Heart right ventricle (tissue), 16 donors: ENCODE measurements at regions not wholly inside any gene's neighbourhood (a gene's known extent, or its start where the extent isn't known, plus 50 kb on each side); places are given as distances from the start of the nearest gene placed in this dataset.

Experiments
- ATAC-seq, 8 donors: fragments of 200-7000 bp; cut with Tn5 transposase; one replicate each; pipeline ENCODE4 v1.9.1; 2020; ENCODE audit warnings: mild to moderate bottlenecking in 8 of 8, moderate library complexity in 8 of 8, moderate number of reproducible peaks in 1 of 8
- DNase-seq, 2 donors: peaks; one replicate each; pipeline ENCODE4 v3.0.0-alpha.2; 2020
- H3K27ac ChIP-seq, 10 donors: fragments of 200-600 bp; sonication (generic) in 2 of 10; one replicate each; pipeline versions ENCODE4 v1.5.0 to v1.8.0; 2020 to 2022; ENCODE audit warnings: mild to moderate bottlenecking in 3 of 10
- H3K27me3 ChIP-seq, 7 donors: fragments of 200-600 bp; one replicate each; pipeline ENCODE4 v1.8.0; 2021 to 2022; ENCODE audit warnings: mild to moderate bottlenecking in 2 of 7
- H3K36me3 ChIP-seq, 9 donors: fragments of 200-600 bp; sonication (generic) in 1 of 9; one replicate each; pipeline versions ENCODE4 v1.5.0 to v1.8.0; 2020 to 2022; ENCODE audit warnings: mild to moderate bottlenecking in 2 of 9
- H3K4me1 ChIP-seq, 9 donors: fragments of 200-600 bp; sonication (generic) in 1 of 9; one replicate each; pipeline versions ENCODE4 v1.5.0 to v1.8.0; 2020 to 2022; ENCODE audit warnings: mild to moderate bottlenecking in 4 of 9
- H3K4me3 ChIP-seq, 10 donors: fragments of 200-600 bp; sonication (generic) in 2 of 10; one replicate each; pipeline versions ENCODE4 v1.5.0 to v1.8.0; 2020 to 2022; ENCODE audit warnings: mild to moderate bottlenecking in 7 of 10, moderate library complexity in 2 of 10
- H3K9me3 ChIP-seq, 11 donors: fragments of 200-600 bp in 10 of 11; sonication (generic) in 2 of 11; one replicate each; pipeline versions ENCODE4 v1.5.0 to v1.8.0; 2013 to 2022; ENCODE audit warnings: mild to moderate bottlenecking in 2 of 11, control low read depth in 1 of 11, moderate library complexity in 1 of 11
- WGBS, 2 donors: extraction: QIAGEN DNeasy Blood & Tissue Kit; methylation state at CpG; one replicate each; pipeline ENCODE4 v1.1.7; 2013; ENCODE audit warnings: inconsistent platforms in 1 of 2; 5-methylcytosine and 5-hydroxymethylcytosine counted together
- intact Hi-C, 10 donors: fragments of 100-400 bp; cut with DNase I; formaldehyde crosslinking; loops; one replicate each; pipeline versions ENCODE4 v1.11.1 to v1.14.2; 2022
- TF ChIP-seq, protein P1 (sequence below), 9 donors: fragments of 200-600 bp; sonication (generic) in 2 of 9; IDR thresholded peaks; one replicate each; pipeline versions ENCODE4 v1.5.0 to v1.8.0; 2021 to 2022; ENCODE audit warnings: antibody characterized with exemption in 9 of 9, mild to moderate bottlenecking in 5 of 9, moderate library complexity in 1 of 9
- donor health status: Arrhythmogenic right ventricular cardiomyopathy.
- donor health status: ischemic (EF 13 %, LVEDD 7.1; RV severe dilation, severe dysfunction).
- donor health status: healthy with polysubstance abuse.
- donor health status: DM: no; HTN: yes; CAD: no.
- donor health status: DM: no; HTN: no; CAD: no.
- donor health status: ischemic (EF 25% LVEDD 6.9; RV normal size, moderate dysfunction).
- donor health status: ischemic (EF 25% LVEDD 5.7; RV mildly dilated, moderate dysfunction).
- donor health status: healthy.
- donor health status: DM: yes; HTN: yes; CAD: no.
- donor health status: Ischemic cardiomyopathy.
- donor health status: ischemic (EF 35%, LVEDD 5.7; RV mildly dilated, moderate dysfunction).
- donor health status: nonischemic (EF 11% LVEDD 7.7; RV severe dilation, severe dysfunction).
- donor health status: DM: yes; HTN: yes; CAD: no.
- donor health status: PGD.
- donor health status: ischemic (EF 29% LVEDD 5.4; RV normal size, mild dysfunction).
- donor health status: nonischemic (EF 23%, LVEDD 6.1; RV moderate dilation, normal function).

GRCh38 chr2:2717406-2717805 is 386.3 kb upstream of the MYT1L start:
- intact Hi-C loops = no loop called here
- no peaks in the 10 kb centered on the region for H3K9me3 ChIP-seq
- DNase-seq (no peak), ATAC-seq (no peak)
- no peak overlapping the region for H3K4me3 ChIP-seq
- TF ChIP-seq, protein P1, sequence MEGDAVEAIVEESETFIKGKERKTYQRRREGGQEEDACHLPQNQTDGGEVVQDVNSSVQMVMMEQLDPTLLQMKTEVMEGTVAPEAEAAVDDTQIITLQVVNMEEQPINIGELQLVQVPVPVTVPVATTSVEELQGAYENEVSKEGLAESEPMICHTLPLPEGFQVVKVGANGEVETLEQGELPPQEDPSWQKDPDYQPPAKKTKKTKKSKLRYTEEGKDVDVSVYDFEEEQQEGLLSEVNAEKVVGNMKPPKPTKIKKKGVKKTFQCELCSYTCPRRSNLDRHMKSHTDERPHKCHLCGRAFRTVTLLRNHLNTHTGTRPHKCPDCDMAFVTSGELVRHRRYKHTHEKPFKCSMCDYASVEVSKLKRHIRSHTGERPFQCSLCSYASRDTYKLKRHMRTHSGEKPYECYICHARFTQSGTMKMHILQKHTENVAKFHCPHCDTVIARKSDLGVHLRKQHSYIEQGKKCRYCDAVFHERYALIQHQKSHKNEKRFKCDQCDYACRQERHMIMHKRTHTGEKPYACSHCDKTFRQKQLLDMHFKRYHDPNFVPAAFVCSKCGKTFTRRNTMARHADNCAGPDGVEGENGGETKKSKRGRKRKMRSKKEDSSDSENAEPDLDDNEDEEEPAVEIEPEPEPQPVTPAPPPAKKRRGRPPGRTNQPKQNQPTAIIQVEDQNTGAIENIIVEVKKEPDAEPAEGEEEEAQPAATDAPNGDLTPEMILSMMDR (IDR thresholded peaks at IDR 0.05) = no peak
- H3K27ac ChIP-seq = no peak overlapping the region
- peaks cover 0 to 20% (median 12%) of the 10 kb centered on the region in 7 donors for H3K27me3 ChIP-seq
- H3K4me1 ChIP-seq = no peaks in the 10 kb centered on the region
- WGBS, 2 donors = 67 to 70% methylated on average over 7 of the region's 7 CpGs
- H3K36me3 ChIP-seq = no peaks in the 10 kb centered on the region

GRCh38 chr2:2716771-2717170 is 385.7 kb upstream of the MYT1L start:
- no peak for ATAC-seq
- Histone ChIP-seq H3K27me3 (peaks cover 0 to 21% (median 16%) of the 10 kb centered on the region in 7 donors), H3K36me3 (no peaks in the 10 kb centered on the region), H3K27ac (no peak overlapping the region), H3K4me1 (no peaks in the 10 kb centered on the region), H3K9me3 (no peaks in the 10 kb centered on the region), H3K4me3 (no peak overlapping the region)
- intact Hi-C loops = no loop called here
- TF ChIP-seq, protein P1 (IDR thresholded peaks at IDR 0.05) = no peak
- no peak for DNase-seq
- WGBS, 2 donors = 76 to 80% methylated on average over 11 of the region's 11 CpGs

DNA sequence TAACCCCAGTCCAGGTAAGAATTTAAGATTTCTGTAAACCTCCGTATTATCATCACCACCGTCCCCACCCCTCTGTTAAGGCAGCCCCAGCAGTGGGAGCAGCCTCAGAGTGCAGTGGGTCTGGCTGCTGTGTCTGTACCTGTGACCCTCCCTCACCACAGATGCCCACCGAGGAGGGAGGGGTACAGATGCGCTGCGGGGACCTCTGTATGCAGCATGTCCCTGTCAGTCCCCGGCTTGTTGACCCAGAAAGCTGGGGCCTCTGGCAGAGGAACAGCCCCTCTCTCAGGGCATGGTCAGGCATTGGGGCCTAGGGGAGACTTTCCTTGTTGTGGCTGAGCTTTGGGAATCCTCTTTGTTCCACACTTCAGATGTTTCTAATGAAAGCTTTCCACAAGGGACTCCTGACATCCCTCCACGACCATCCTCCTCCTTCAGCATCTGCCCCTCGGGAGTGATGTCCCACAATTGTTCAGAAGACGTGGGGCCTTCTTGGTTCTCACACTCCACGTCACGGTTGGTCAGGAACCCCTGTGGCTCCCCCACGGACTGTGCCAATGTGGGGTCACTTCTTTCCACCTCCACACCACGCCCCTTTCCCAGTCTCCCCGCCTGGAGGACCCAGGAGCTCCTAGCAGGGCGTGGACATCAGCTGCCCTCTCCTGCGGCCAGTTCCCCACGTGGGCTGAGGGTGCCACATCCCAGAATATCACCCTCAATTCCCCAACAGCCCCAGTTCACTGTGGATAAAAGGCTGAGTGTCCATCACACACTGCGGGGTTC is 384.2 kb upstream of the MYT1L start:
- Histone ChIP-seq H3K27ac (no peak overlapping the region), H3K9me3 (no peaks in the 10 kb centered on the region), H3K36me3 (no peaks in the 10 kb centered on the region), H3K27me3 (peaks cover 0 to 33% (median 27%) of the 10 kb centered on the region in 7 donors), H3K4me3 (no peak overlapping the region), H3K4me1 (no peaks in the 10 kb centered on the region)
- ATAC-seq (no peak), DNase-seq (no peak)
- intact Hi-C loops = no loop called here
- WGBS, 2 donors = 77 to 80% methylated on average over 18 of the region's 18 CpGs
- TF ChIP-seq, protein P1 (IDR thresholded peaks at IDR 0.05) = no peak

DNA sequence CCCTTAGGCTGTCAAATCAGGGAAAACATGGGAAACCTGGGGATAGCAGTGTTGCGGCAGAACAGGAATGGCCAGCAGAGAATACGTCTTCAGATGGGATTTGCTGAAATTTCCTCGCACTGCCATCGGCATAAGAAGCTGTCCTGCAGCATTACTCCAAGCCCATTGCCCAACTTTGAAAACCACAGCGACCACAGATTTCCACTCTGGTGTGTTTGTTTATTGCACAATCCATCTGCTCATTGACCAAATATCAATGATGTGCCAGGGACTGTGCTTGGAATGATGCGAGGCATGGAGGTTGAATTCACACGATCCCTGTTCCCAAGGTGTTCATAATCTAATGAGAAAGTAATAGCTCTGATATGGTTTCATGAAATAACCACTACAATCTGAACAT is 383.3 kb upstream of the MYT1L start:
- H3K36me3 ChIP-seq = no peaks in the 10 kb centered on the region
- H3K4me1 ChIP-seq = no peaks in the 10 kb centered on the region
- no peak for DNase-seq
- TF ChIP-seq, protein P1 (IDR thresholded peaks at IDR 0.05) = no peak
- H3K9me3 ChIP-seq = no peaks in the 10 kb centered on the region
- no peak for ATAC-seq
- intact Hi-C loops = no loop called here
- WGBS, 2 donors = 78 to 88% methylated on average over 7 of the region's 7 CpGs
- peaks cover 0 to 38% (median 28%) of the 10 kb centered on the region in 7 donors for H3K27me3 ChIP-seq
- H3K4me3 ChIP-seq = no peak overlapping the region
- no peak overlapping the region for H3K27ac ChIP-seq
